HG03066 (cell line): ENCODE measurements at regions not wholly inside any gene's neighbourhood (a gene's known extent, or its start where the extent isn't known, plus 50 kb on each side); places are given as distances from the start of the nearest gene placed in this dataset.
"Not testable (repeated sequence)": the region's sequence is repeated elsewhere in the genome, so short reads cannot be mapped to it uniquely, and the experiment has no call there.

Experiments used
- ATAC-seq: cut with Tn5 transposase; IDR thresholded peaks from one replicate; pipeline ENCODE4 v1.9.1; 2021; ENCODE audit warnings: low read depth; ENCODE audit not compliant: unreplicated experiment

DNA sequence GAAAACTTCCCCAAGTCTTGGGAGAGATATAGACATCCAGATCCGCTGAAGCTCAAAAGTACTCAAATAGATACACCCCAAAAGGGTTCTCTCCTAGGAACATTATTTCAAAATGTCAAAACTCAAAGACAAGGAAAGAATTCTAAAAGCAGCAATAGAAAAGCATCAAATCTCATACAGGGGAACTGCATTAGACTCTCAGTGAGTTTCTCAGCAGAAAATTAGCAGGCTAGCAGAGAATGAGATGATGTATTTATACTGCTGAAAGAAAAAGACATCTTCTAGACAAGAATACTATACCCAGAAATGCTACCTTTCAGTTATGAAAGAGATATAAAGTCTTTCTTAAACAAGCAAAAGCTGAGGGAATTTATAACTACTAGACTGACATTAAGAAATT is 75.5 kb upstream of the RIMS1 start:
- ATAC-seq, result no peak

GRCh38 chr6:71822625-71823024 is 63.7 kb upstream of the RIMS1 start:
- ATAC-seq, result no peak

DNA sequence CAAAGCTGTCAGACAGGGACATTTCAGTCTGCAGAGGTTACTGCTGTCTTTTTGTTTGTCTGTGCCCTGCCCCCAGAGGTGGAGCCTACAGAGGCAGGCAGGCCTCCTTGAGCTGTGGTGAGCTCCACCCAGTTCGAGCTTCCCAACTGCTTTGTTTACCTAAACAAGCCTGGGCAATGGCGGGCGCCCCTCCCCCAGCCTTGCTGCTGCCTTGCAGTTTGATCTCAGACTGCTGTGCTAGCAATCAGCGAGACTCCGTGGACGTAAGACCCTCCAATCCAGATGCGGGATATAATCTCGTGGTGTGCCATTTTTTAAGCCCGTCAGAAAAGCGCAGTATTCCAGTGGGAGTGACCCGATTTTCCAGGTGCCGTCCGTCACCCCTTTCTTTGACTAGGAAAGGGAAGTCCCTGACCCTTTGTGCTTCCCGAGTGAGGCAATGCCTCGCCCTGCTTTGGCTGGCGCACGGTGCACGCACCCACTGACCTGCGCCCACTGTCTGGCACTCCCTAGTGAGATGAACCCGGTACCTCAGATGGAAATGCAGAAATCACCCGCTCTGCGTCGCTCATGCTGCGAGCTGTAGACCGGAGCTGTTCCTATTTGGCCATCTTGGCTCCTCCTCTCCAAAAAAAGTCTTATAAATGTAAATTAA is 54.1 kb upstream of the RIMS1 start:
- not testable (repeated sequence) for ATAC-seq
